Stimulated activated CD8-positive, alpha-beta memory T cell treated with anti-CD3 and anti-CD28 coated beads, Interleukin-4, amount 100 ng/mL, for 48 hours (primary cell): ENCODE measurements at regions not wholly inside any gene's neighbourhood (a gene's known extent, or its start where the extent isn't known, plus 50 kb on each side); places are given as distances from the start of the nearest gene placed in this dataset.

Source experiments
- DNase-seq: peaks from one replicate; pipeline ENCODE4 v3.0.0-alpha.2; 2020

- no peak for DNase-seq
These were observed 226.4 kb upstream of the CASK start for GRCh38 chrX:42149765-42150164.

- DNase-seq, result no peak
These were observed 225.9 kb upstream of the CASK start for GRCh38 chrX:42149281-42149680.

- DNase-seq, result no peak
These were observed 220.7 kb upstream of the CASK start for GRCh38 chrX:42143866-42144592.

- DNase-seq, result no peak
These were observed 217.0 kb upstream of the CASK start for GRCh38 chrX:42140320-42140719.

GRCh38 chrX:42135583-42136228 is 212.4 kb upstream of the CASK start:
- no peak for DNase-seq

GRCh38 chrX:42131856-42132255 is 208.5 kb upstream of the CASK start:
- no peak for DNase-seq

GRCh38 chrX:42129022-42129940 is 205.9 kb upstream of the CASK start:
- DNase-seq, result no peak

GRCh38 chrX:42128587-42128986 is 205.2 kb upstream of the CASK start:
- DNase-seq, result no peak

GRCh38 chrX:42128020-42128419 is 204.7 kb upstream of the CASK start:
- no peak for DNase-seq

- DNase-seq, result no peak
These were observed 204.2 kb upstream of the CASK start for GRCh38 chrX:42127563-42127962.

GRCh38 chrX:42123369-42123768 is 200.0 kb upstream of the CASK start:
- DNase-seq, result no peak

GRCh38 chrX:42119076-42119475 is 195.7 kb upstream of the CASK start:
- no peak for DNase-seq

GRCh38 chrX:42117318-42117717 is 194.0 kb upstream of the CASK start:
- no peak for DNase-seq

GRCh38 chrX:42109428-42109827 is 186.1 kb upstream of the CASK start:
- DNase-seq, result no peak

GRCh38 chrX:42107495-42108488 is 184.4 kb upstream of the CASK start:
- peak; percentile 25 for DNase-seq

- DNase-seq, result no peak
These were observed 183.2 kb upstream of the CASK start for GRCh38 chrX:42106556-42106955.

- no peak for DNase-seq
These were observed 179.4 kb upstream of the CASK start for GRCh38 chrX:42102586-42103282.

GRCh38 chrX:42098900-42099299 is 175.5 kb upstream of the CASK start:
- DNase-seq, result no peak

- no peak for DNase-seq
These were observed 174.1 kb upstream of the CASK start for GRCh38 chrX:42097486-42097885.

GRCh38 chrX:42096265-42096920 is 173.0 kb upstream of the CASK start:
- no peak for DNase-seq

- DNase-seq, result no peak
These were observed 170.9 kb upstream of the CASK start for GRCh38 chrX:42094218-42094617.
